HEK293 (cell line): ENCODE measurements at regions not wholly inside any gene's neighbourhood (a gene's known extent, or its start where the extent isn't known, plus 50 kb on each side); places are given as distances from the start of the nearest gene placed in this dataset.
"Not testable (repeated sequence)": the region's sequence is repeated elsewhere in the genome, so short reads cannot be mapped to it uniquely, and the experiment has no call there.

ENCODE experiments used
- CTCF ChIA-PET: fragments of 350-600 bp; formaldehyde crosslinking; extraction: SDS; loops from one replicate; lab custom pipeline; 2021; ENCODE audit warnings: antibody characterized with exemption; lab: Yijun Ruan, JAX
- POLR2A ChIA-PET: fragments of 300-600 bp; formaldehyde crosslinking; extraction: SDS; loops from one replicate; lab custom pipeline; 2020; ENCODE audit warnings: antibody characterized with exemption, inconsistent platforms; lab: Yijun Ruan, JAX
- H3K27ac ChIP-seq: fragments of 200-500 bp; sonication (Bioruptor generic); 2 replicates; pipeline ENCODE4 v1.5.1; 2014; ENCODE audit warnings: low read depth, low read length, control low read depth, inconsistent platforms; ENCODE audit errors: extremely low read depth
- H3K36me3 ChIP-seq, 2 experiments: fragments of 200-500 bp in 1 of 2; sonication (Bioruptor generic) in 1 of 2; 1 replicate in 1 of 2; 2 replicates in 1 of 2; pipeline ENCODE4 v1.5.1; 2014 to 2017; ENCODE audit warnings: inconsistent platforms in 2 of 2, low read length in 2 of 2; ENCODE audit not compliant: control insufficient read depth in 2 of 2, insufficient read depth in 1 of 2
- H3K4me1 ChIP-seq: fragments of 200-500 bp; sonication (Bioruptor generic); 2 replicates; pipeline ENCODE4 v1.5.1; 2014; ENCODE audit warnings: mild to moderate bottlenecking, low read length, inconsistent platforms; ENCODE audit not compliant: control insufficient read depth, insufficient read depth
- H3K4me3 ChIP-seq: 2 replicates; pipeline ENCODE4 v1.5.1; 2011; ENCODE audit warnings: low read depth, mild to moderate bottlenecking, control low read depth, low read length, moderate library complexity
- H3K9me3 ChIP-seq: fragments of 200-500 bp; sonication (Bioruptor generic); 2 replicates; pipeline ENCODE4 v1.5.1; 2014; ENCODE audit warnings: low read depth, low read length, inconsistent platforms; ENCODE audit not compliant: control insufficient read depth, insufficient read depth
- FEZF1 ChIP-seq: fragments of 450-650 bp; formaldehyde crosslinking; IDR thresholded peaks from 2 replicates; pipeline ENCODE4 v1.5.1; 2016; ENCODE audit warnings: missing biosample characterization, missing genetic modification characterization
- GLI4 ChIP-seq: fragments of 450-650 bp; formaldehyde crosslinking; IDR thresholded peaks from 2 replicates; pipeline ENCODE4 v1.5.1; 2016; ENCODE audit warnings: missing biosample characterization, missing genetic modification characterization
- HOXA7 ChIP-seq: sonication (generic); formaldehyde crosslinking; IDR thresholded peaks from 2 replicates; pipeline ENCODE4 v1.8.1; 2022; ENCODE audit warnings: missing genetic modification reagents, borderline replicate concordance
- MEIS1 ChIP-seq: sonication (generic); formaldehyde crosslinking; IDR thresholded peaks from 2 replicates; pipeline ENCODE4 v1.8.1; 2022; ENCODE audit warnings: missing genetic modification reagents, mild to moderate bottlenecking, borderline replicate concordance
- MYNN ChIP-seq: fragments of 450-650 bp; formaldehyde crosslinking; IDR thresholded peaks from 2 replicates; pipeline ENCODE4 v1.5.1; 2016; ENCODE audit warnings: missing biosample characterization, missing genetic modification characterization, borderline replicate concordance
- SALL2 ChIP-seq: fragments of 450-650 bp; formaldehyde crosslinking; IDR thresholded peaks from 2 replicates; pipeline ENCODE4 v1.5.0; 2017; ENCODE audit warnings: missing biosample characterization, mild to moderate bottlenecking, missing genetic modification characterization, borderline replicate concordance
- SETDB1 ChIP-seq: IDR thresholded peaks from one replicate; pipeline ENCODE4 v1.6.1; 2017; ENCODE audit warnings: mild to moderate bottlenecking, low read length, moderate library complexity, mixed read lengths; ENCODE audit not compliant: insufficient read length
- TCF7L2 ChIP-seq: IDR thresholded peaks from 2 replicates; pipeline ENCODE4 v1.6.1; 2011; ENCODE audit warnings: low read depth, mild to moderate bottlenecking, inconsistent platforms, low read length, moderate library complexity, borderline replicate concordance
- ZFHX2 ChIP-seq: fragments of 450-650 bp; formaldehyde crosslinking; conservative IDR thresholded peaks from 2 replicates; pipeline ENCODE4 v1.5.1; 2016; ENCODE audit warnings: missing biosample characterization, missing genetic modification characterization
- ZFP3 ChIP-seq: fragments of 450-650 bp; formaldehyde crosslinking; IDR thresholded peaks from 2 replicates; pipeline ENCODE4 v1.5.1; 2016; ENCODE audit warnings: low read depth, missing biosample characterization, missing genetic modification characterization
- ZNF155 ChIP-seq: fragments of 450-650 bp; formaldehyde crosslinking; IDR thresholded peaks from 2 replicates; pipeline ENCODE4 v1.5.1; 2016; ENCODE audit warnings: missing biosample characterization, missing genetic modification characterization
- ZNF175 ChIP-seq: fragments of 450-650 bp; formaldehyde crosslinking; IDR thresholded peaks from 2 replicates; pipeline ENCODE4 v1.5.1; 2016; ENCODE audit warnings: missing biosample characterization, missing genetic modification characterization
- ZNF202 ChIP-seq: fragments of 450-650 bp; formaldehyde crosslinking; IDR thresholded peaks from 2 replicates; pipeline ENCODE4 v1.5.1; 2016; ENCODE audit warnings: missing biosample characterization, missing genetic modification characterization, borderline replicate concordance
- ZNF211 ChIP-seq: fragments of 450-650 bp; formaldehyde crosslinking; IDR thresholded peaks from 2 replicates; pipeline ENCODE4 v1.5.1; 2016; ENCODE audit warnings: low read depth, missing biosample characterization, missing genetic modification characterization
- ZNF311 ChIP-seq: fragments of 450-650 bp; formaldehyde crosslinking; IDR thresholded peaks from 2 replicates; pipeline ENCODE4 v1.5.1; 2017; ENCODE audit warnings: missing biosample characterization, missing genetic modification characterization, borderline replicate concordance
- ZNF394 ChIP-seq: fragments of 450-650 bp; formaldehyde crosslinking; IDR thresholded peaks from 2 replicates; pipeline ENCODE4 v1.5.1; 2016; ENCODE audit warnings: missing biosample characterization, missing genetic modification characterization, mild to moderate bottlenecking, moderate library complexity, borderline replicate concordance
- ZNF416 ChIP-seq: fragments of 450-650 bp; formaldehyde crosslinking; IDR thresholded peaks from 2 replicates; pipeline ENCODE4 v1.5.1; 2016; ENCODE audit warnings: missing biosample characterization, missing genetic modification characterization
- ZNF510 ChIP-seq: fragments of 450-650 bp; formaldehyde crosslinking; IDR thresholded peaks from 2 replicates; pipeline ENCODE4 v1.5.1; 2018; ENCODE audit warnings: mild to moderate bottlenecking, missing genetic modification characterization, missing biosample characterization; ENCODE audit not compliant: insufficient replicate concordance
- ZNF521 ChIP-seq: fragments of 450-650 bp; formaldehyde crosslinking; IDR thresholded peaks from 2 replicates; pipeline ENCODE4 v1.5.1; 2017; ENCODE audit warnings: missing biosample characterization, mild to moderate bottlenecking, missing genetic modification characterization
- ZNF623 ChIP-seq: fragments of 450-650 bp; formaldehyde crosslinking; IDR thresholded peaks from 2 replicates; pipeline ENCODE4 v1.5.1; 2016; ENCODE audit warnings: missing biosample characterization, missing genetic modification characterization
- ZNF658 ChIP-seq: fragments of 450-650 bp; formaldehyde crosslinking; IDR thresholded peaks from 2 replicates; pipeline ENCODE4; 2016; ENCODE audit warnings: missing biosample characterization, missing genetic modification characterization
- ZNF670 ChIP-seq: fragments of 450-650 bp; formaldehyde crosslinking; IDR thresholded peaks from 2 replicates; pipeline ENCODE4 v1.5.1; 2016; ENCODE audit warnings: missing biosample characterization, missing genetic modification characterization, low read depth
- ZNF701 ChIP-seq: fragments of 450-650 bp; formaldehyde crosslinking; IDR thresholded peaks from 2 replicates; pipeline ENCODE4 v1.5.1; 2016; ENCODE audit warnings: missing biosample characterization, missing genetic modification characterization
- ZNF747 ChIP-seq: fragments of 450-650 bp; formaldehyde crosslinking; IDR thresholded peaks from 2 replicates; pipeline ENCODE4 v1.5.1; 2016; ENCODE audit warnings: missing biosample characterization, missing genetic modification characterization
- ZNF791 ChIP-seq: fragments of 450-650 bp; formaldehyde crosslinking; IDR thresholded peaks from 2 replicates; pipeline ENCODE4 v1.5.1; 2016; ENCODE audit warnings: missing biosample characterization, missing genetic modification characterization
- ZSCAN23 ChIP-seq: fragments of 450-650 bp; formaldehyde crosslinking; IDR thresholded peaks from 2 replicates; pipeline ENCODE4 v1.5.1; 2016; ENCODE audit warnings: missing biosample characterization, missing genetic modification characterization
- TF ChIP-seq, protein P1 (sequence below): fragments of 450-650 bp; formaldehyde crosslinking; IDR thresholded peaks from 2 replicates; pipeline ENCODE4 v1.5.1; 2017; ENCODE audit warnings: missing biosample characterization, missing genetic modification characterization
- TF ChIP-seq, protein P2 (sequence below): fragments of 450-650 bp; formaldehyde crosslinking; IDR thresholded peaks from 2 replicates; pipeline ENCODE4 v1.5.1; 2016; ENCODE audit warnings: missing biosample characterization, missing genetic modification characterization

DNA sequence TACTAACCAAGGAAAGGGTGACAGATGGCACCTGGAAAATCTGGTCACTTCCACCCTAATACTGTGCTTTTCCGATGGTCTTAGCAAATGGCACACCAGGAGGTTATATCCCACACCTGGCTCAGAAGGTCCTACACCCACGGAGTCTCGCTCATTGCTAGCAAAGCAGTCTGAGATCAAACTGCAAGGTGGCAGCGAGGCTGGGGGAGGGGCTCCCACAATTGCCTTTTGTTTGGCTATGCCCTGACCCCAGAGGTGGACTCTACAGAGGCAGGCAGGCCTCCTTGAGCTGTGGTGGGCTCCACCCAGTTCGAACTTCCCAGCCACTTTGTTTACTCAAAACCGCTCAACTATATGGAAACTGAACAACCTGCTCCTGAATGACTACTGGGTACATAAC is 50.3 kb upstream of the UGT2B15 start:
- CTCF ChIA-PET = interaction anchor here (0.6 kb wide), 1 partner anchor 443 kb away, joined by 3 read pairs; no protein-coding TSS in a partner anchor

DNA sequence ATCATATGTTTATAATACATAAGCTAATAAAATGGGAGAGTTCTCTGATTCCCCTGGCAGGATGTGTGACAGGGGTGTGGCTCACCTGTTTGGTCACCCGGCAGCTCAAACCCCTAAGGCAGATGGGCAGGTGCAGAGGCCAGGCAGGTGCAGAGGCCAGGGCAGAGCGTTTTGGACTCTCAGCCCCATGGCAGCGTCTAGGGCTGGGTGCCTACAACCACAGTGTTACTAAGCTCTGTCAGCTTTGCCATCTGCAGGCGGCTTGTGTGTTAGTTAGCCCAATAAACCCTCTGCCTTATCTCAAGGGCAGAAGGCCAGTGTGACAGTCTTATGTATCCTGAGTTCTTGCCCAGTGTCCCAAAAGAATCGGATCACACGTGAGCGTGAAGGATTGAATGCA is 54.0 kb upstream of the UGT2B15 start:
- POLR2A ChIA-PET = no interaction called here
- Histone ChIP-seq H3K36me3 (no peaks in the 10 kb centered on the region), H3K9me3 (no peaks in the 10 kb centered on the region), H3K4me3 (no peak overlapping the region), H3K27ac (no peak overlapping the region), H3K4me1 (no peaks in the 10 kb centered on the region)
- CTCF ChIA-PET = no interaction called here
- TF ChIP-seq ZNF416 (tag by site-specific recombination) = no peak
- no peak for TF ChIP-seq ZNF175 (tag by site-specific recombination)
- TF ChIP-seq ZNF311 = no peak
- TF ChIP-seq FEZF1 (tag by site-specific recombination) = no peak
- TF ChIP-seq TCF7L2 = no peak
- TF ChIP-seq MYNN (tag by site-specific recombination) = no peak
- no peak for TF ChIP-seq HOXA7
- no peak for TF ChIP-seq ZNF211 (tag by site-specific recombination)
- no peak for TF ChIP-seq ZNF521 (tag by site-specific recombination)
- no peak for TF ChIP-seq SALL2 (tag by site-specific recombination)
- TF ChIP-seq, protein P1, sequence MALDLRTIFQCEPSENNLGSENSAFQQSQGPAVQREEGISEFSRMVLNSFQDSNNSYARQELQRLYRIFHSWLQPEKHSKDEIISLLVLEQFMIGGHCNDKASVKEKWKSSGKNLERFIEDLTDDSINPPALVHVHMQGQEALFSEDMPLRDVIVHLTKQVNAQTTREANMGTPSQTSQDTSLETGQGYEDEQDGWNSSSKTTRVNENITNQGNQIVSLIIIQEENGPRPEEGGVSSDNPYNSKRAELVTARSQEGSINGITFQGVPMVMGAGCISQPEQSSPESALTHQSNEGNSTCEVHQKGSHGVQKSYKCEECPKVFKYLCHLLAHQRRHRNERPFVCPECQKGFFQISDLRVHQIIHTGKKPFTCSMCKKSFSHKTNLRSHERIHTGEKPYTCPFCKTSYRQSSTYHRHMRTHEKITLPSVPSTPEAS (tag by site-specific recombination) = no peak
- TF ChIP-seq ZNF202 (tag by site-specific recombination) = no peak
- no peak for TF ChIP-seq GLI4 (tag by site-specific recombination)

More for the DNA sequence above, 50.3 kb upstream of the UGT2B15 start:
- POLR2A ChIA-PET, H3K36me3 ChIP-seq, H3K4me1 ChIP-seq, H3K27ac ChIP-seq, H3K9me3 ChIP-seq, H3K4me3 ChIP-seq: not testable (repeated sequence)

DNA sequence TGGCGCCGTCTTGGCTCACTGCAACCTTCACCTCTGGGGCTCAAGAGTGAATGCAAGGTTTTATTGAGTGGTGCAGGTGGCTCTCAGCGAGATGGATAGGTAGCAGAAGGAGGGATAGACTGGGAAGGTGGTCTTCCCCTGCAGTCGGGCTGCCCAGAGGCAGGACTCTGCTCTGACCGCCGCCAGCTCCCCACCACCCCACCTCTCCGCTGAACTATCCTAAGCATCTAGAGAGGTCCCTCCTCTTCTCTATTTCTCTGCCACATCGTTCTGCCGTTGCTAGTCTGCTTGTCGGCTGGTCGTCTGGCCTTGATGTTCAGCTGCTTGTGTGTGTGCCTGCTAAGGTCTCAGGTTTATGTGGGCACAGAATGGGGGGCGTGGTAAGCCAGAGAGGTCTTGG is 54.5 kb upstream of the UGT2B15 start:
- ChIA-PET POLR2A (no interaction called here), CTCF (no interaction called here)
- no peak overlapping the region for H3K4me3 ChIP-seq
- H3K36me3 ChIP-seq = no peaks in the 10 kb centered on the region
- TF ChIP-seq ZSCAN23 (tag by site-specific recombination) (no peak), ZNF701 (tag by site-specific recombination) (no peak), ZNF510 (tag by site-specific recombination) (no peak), MEIS1 (no peak), SETDB1 (no peak), ZNF623 (tag by site-specific recombination) (no peak)
- no peaks in the 10 kb centered on the region for H3K4me1 ChIP-seq
- H3K27ac ChIP-seq = no peak overlapping the region
- no peaks in the 10 kb centered on the region for H3K9me3 ChIP-seq

DNA sequence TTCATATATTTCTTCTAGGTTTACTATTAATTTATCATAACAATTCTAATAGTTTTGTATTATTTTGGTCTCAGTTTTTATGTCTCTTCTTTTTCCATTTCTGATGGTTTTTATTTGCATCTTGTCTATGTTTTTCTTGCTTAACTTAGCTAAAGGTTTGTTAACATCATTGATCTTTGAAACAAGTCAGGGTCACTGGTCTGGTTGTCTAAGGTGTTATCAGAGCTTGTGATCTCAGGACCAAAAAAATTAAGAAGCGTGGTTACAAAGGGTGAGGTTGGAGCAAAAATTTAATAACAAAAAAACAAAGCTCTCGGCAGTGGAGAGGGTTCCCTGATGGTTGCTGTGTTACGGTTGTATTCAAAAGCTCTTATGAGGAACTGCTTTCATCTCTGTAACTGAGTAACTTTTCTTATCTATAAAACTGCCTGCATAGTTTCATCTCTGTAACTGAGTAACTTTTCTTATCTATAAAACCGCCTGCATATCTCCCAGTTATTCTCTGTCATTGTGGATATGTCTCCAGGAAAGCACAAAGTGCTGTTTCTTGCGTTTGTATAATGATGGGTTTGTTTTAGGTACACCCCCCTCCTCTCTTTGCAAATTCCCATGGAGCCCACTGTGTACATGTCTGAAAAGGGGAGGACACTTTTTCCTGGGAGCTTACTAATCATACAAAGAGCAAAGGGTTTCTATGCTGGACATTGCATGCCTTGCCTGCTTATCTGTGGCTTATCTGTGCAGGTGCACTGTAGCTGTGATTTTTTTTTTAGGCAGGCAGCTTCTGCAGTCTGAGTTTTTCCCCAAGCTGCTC is 62.4 kb upstream of the UGT2B15 start:
- H3K27ac ChIP-seq = no peak overlapping the region
- no peak overlapping the region for H3K4me3 ChIP-seq
- H3K4me1 ChIP-seq = no peaks in the 10 kb centered on the region
- ChIA-PET POLR2A (no interaction called here), CTCF (no interaction called here)
- no peaks in the 10 kb centered on the region for H3K36me3 ChIP-seq
- H3K9me3 ChIP-seq = no peaks in the 10 kb centered on the region
- TF ChIP-seq ZFP3 (tag by site-specific recombination) (no peak), MEIS1 (no peak), ZNF155 (no peak), ZNF670 (tag by site-specific recombination) (no peak), ZNF747 (no peak), ZNF658 (no peak), ZNF394 (tag by site-specific recombination) (no peak), ZFHX2 (no peak), ZNF791 (tag by site-specific recombination) (no peak), ZNF510 (tag by site-specific recombination) (no peak)
- TF ChIP-seq, protein P2, sequence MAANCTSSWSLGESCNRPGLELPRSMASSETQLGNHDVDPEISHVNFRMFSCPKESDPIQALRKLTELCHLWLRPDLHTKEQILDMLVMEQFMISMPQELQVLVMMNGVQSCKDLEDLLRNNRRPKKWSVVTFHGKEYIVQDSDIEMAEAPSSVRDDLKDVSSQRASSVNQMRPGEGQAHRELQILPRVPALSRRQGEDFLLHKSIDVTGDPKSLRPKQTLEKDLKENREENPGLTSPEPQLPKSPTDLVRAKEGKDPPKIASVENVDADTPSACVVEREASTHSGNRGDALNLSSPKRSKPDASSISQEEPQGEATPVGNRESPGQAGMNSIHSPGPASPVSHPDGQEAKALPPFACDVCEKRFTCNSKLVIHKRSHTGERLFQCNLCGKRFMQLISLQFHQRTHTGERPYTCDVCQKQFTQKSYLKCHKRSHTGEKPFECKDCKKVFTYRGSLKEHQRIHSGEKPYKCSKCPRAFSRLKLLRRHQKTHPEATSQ = no peak
